ENCODE measurements at regions not wholly inside any gene's neighbourhood (a gene's known extent, or its start where the extent isn't known, plus 50 kb on each side); places are given as distances from the start of the nearest gene placed in this dataset.

DNA sequence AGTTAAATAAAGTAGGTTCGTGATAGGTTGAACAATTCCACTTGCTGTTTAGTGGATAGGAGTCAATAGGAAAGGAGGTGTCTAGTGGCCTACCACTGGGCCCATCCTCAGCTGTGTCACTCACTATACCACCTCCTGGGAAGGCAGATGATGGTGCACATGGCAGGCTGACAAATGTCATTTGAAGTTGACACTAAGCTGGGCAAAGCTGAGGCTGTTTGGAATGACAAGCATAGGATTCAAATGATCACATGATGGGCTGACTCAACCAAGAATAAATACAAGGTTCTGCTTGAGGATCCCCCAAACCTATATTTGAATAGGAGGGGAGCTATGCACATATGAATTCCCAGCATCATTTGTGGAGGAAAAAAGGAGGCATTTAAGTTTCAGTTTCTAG lies 489.8 kb downstream of the RPS24 start:
- no peaks in the 10 kb centered on the region for H3K36me3 Mint-ChIP-seq (ENCODE audit: unreplicated experiment)
- TF ChIP-seq, protein P1, sequence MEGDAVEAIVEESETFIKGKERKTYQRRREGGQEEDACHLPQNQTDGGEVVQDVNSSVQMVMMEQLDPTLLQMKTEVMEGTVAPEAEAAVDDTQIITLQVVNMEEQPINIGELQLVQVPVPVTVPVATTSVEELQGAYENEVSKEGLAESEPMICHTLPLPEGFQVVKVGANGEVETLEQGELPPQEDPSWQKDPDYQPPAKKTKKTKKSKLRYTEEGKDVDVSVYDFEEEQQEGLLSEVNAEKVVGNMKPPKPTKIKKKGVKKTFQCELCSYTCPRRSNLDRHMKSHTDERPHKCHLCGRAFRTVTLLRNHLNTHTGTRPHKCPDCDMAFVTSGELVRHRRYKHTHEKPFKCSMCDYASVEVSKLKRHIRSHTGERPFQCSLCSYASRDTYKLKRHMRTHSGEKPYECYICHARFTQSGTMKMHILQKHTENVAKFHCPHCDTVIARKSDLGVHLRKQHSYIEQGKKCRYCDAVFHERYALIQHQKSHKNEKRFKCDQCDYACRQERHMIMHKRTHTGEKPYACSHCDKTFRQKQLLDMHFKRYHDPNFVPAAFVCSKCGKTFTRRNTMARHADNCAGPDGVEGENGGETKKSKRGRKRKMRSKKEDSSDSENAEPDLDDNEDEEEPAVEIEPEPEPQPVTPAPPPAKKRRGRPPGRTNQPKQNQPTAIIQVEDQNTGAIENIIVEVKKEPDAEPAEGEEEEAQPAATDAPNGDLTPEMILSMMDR (IDR thresholded peaks at IDR 0.05; ENCODE audit: partially characterized antibody, unreplicated experiment) = no peak
- no peak overlapping the region for H3K27ac Mint-ChIP-seq (ENCODE audit: unreplicated experiment)
- H3K4me1 Mint-ChIP-seq (ENCODE audit: low read depth, unreplicated experiment) = peaks cover 7% of the 10 kb centered on the region
- no peaks in the 10 kb centered on the region for H3K27me3 Mint-ChIP-seq (ENCODE audit: unreplicated experiment)
- no peak overlapping the region for H3K4me3 Mint-ChIP-seq (ENCODE audit: unreplicated experiment)
- no peak for DNase-seq
- H3K9me3 Mint-ChIP-seq (ENCODE audit: unreplicated experiment) = peaks cover 3% of the 10 kb centered on the region

DNA sequence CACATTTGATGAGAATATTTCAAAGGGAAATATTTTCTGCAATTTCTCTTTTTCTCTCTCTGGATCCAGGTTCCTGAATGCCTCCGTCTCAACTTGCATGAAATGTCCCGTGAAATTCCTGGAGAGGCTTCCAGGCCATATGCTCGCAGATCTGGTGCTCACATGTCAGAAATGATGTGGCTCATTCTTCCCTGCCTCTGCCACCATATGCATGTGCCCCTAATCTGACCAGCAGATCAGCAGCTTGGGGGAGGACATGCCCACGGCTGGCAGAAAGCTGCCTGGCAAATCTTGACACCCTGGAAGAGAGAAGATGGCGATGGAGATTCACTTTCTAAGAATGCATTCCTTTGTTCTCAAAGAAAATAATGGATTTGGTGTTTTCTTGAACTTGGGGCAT lies 490.7 kb downstream of the RPS24 start:
- Mint-ChIP-seq H3K27me3 (ENCODE audit: unreplicated experiment) (peaks cover 2% of the 10 kb centered on the region), H3K4me1 (ENCODE audit: low read depth, unreplicated experiment) (peaks cover 12% of the 10 kb centered on the region), H3K27ac (ENCODE audit: unreplicated experiment) (peak overlapping the region; percentile 80), H3K36me3 (ENCODE audit: unreplicated experiment) (no peaks in the 10 kb centered on the region), H3K9me3 (ENCODE audit: unreplicated experiment) (no peaks in the 10 kb centered on the region), H3K4me3 (ENCODE audit: unreplicated experiment) (no peak overlapping the region)
- DNase-seq = no peak
- TF ChIP-seq, protein P1 (IDR thresholded peaks at IDR 0.05; ENCODE audit: partially characterized antibody, unreplicated experiment) = no peak

DNA sequence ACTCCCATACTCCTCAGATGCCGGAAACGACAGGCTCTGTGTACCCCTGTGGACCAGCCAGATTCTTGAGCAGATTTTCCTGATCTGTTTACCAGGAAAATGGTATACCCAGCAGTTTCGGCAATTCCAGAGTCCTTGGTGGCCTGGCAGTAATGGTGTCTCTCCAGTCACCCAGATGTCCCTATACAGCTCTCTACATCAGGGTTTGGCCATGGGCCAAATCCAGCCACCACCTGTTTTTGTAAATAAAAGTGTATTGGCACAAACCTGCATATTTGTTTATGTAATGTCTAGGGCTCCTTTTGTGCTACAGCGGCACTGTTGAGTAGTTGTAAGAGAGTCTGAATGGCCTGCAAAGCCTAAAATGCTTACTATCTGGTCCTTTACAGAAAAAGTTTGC lies 491.3 kb downstream of the RPS24 start:
- peaks cover 12% of the 10 kb centered on the region for H3K4me1 Mint-ChIP-seq (ENCODE audit: low read depth, unreplicated experiment)
- peaks cover 2% of the 10 kb centered on the region for H3K27me3 Mint-ChIP-seq (ENCODE audit: unreplicated experiment)
- DNase-seq = no peak
- H3K4me3 Mint-ChIP-seq (ENCODE audit: unreplicated experiment) = no peak overlapping the region
- no peaks in the 10 kb centered on the region for H3K36me3 Mint-ChIP-seq (ENCODE audit: unreplicated experiment)
- H3K9me3 Mint-ChIP-seq (ENCODE audit: unreplicated experiment) = no peaks in the 10 kb centered on the region
- TF ChIP-seq, protein P1 (IDR thresholded peaks at IDR 0.05; ENCODE audit: partially characterized antibody, unreplicated experiment) = no peak
- H3K27ac Mint-ChIP-seq (ENCODE audit: unreplicated experiment) = no peak overlapping the region

DNA sequence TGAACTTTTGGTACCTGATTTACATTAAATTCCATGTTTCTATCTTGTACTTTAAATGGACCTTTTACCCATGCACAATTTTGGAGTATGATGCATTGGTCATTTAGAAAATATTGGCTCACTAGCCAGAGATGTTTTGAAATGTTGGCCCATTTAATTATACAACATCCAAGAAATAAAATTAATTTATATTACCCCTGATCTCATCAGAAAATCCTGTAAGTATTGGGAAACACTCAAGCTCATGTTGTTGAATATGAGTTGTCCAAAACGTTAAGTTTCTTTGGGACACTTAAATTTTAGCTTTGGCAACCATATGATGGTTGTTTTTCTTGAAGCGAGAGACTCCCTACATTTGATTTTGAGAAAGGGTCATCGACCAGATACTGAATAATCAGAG lies 492.7 kb downstream of the RPS24 start:
- Mint-ChIP-seq H3K27ac (ENCODE audit: unreplicated experiment) (no peak overlapping the region), H3K36me3 (ENCODE audit: unreplicated experiment) (no peaks in the 10 kb centered on the region), H3K27me3 (ENCODE audit: unreplicated experiment) (peaks cover 2% of the 10 kb centered on the region), H3K4me3 (ENCODE audit: unreplicated experiment) (no peak overlapping the region), H3K9me3 (ENCODE audit: unreplicated experiment) (no peaks in the 10 kb centered on the region), H3K4me1 (ENCODE audit: low read depth, unreplicated experiment) (peaks cover 12% of the 10 kb centered on the region)
- DNase-seq = no peak
- TF ChIP-seq, protein P1 (IDR thresholded peaks at IDR 0.05; ENCODE audit: partially characterized antibody, unreplicated experiment) = no peak

DNA sequence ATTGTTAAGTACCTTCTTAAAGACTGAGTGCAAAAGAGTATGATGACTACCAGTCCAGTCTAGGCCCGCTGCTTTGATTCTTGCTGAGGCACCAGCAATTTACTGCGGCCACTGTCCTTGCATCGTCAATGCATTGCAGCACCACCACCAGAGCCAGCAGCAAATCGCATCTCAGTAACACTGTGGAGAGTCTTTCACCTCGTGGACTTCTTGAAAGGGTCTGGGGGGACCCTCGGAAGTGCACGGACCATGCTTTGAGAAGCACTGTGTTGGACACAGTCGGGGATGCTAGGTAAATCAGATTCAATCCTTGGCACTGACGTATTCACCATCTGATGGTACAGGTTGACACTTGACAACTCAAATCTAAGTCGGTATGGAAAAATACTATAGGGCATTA lies 493.6 kb downstream of the RPS24 start:
- TF ChIP-seq, protein P1 (IDR thresholded peaks at IDR 0.05; ENCODE audit: partially characterized antibody, unreplicated experiment) = no peak
- Mint-ChIP-seq H3K27ac (ENCODE audit: unreplicated experiment) (no peak overlapping the region), H3K36me3 (ENCODE audit: unreplicated experiment) (peaks cover 4% of the 10 kb centered on the region), H3K4me1 (ENCODE audit: low read depth, unreplicated experiment) (peaks cover 12% of the 10 kb centered on the region), H3K9me3 (ENCODE audit: unreplicated experiment) (no peaks in the 10 kb centered on the region), H3K4me3 (ENCODE audit: unreplicated experiment) (no peak overlapping the region), H3K27me3 (ENCODE audit: unreplicated experiment) (peaks cover 3% of the 10 kb centered on the region)
- DNase-seq = no peak
